ENCODE measurements at regions not wholly inside any gene's neighbourhood (a gene's known extent, or its start where the extent isn't known, plus 50 kb on each side); places are given as distances from the start of the nearest gene placed in this dataset.
"Not testable (repeated sequence)": the region's sequence is repeated elsewhere in the genome, so short reads cannot be mapped to it uniquely, and the experiment has no call there.

DNA sequence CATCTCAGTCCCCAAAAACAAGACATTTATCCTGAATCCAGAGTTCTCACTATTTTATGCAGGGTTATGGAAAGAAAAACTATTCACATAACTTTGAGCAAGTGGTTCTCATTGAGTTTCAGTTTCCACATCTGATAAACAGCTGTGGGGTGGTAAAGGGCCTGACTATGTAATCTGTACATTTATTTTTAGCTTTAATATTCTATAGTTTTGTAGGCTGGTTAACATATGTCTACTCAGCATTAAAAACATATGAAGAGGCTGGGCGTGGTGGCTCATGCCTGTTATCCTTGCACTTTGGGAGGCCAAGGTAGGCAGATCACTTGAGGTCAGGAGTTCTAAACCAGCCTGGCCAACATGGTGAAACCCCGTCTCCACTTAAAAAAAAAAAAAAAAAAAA is 301.5 kb upstream of the CCNG1 start:
- Histone ChIP-seq H3K4me3 (no peak overlapping the region), H3K27me3 (no peaks in the 10 kb centered on the region), H3K27ac (no peak overlapping the region), H3K36me3 (no peaks in the 10 kb centered on the region), H3K9me3 (no peaks in the 10 kb centered on the region), H3K4me1 (no peaks in the 10 kb centered on the region)
- ATAC-seq, result no peak
- WGBS, 2 donors (ENCODE audit: low coverage in 1 of 2), result 88% methylated on average over 1 of the region's 2 CpGs; no CpG with 5 or more reads in 1 of the 2 donors
- TF ChIP-seq CTCF (IDR thresholded peaks at IDR 0.05) (no peak), POLR2AphosphoS5 (IDR thresholded peaks at IDR 0.05) (no peak), POLR2A (IDR thresholded peaks at IDR 0.05) (no peak), EP300 (IDR thresholded peaks at IDR 0.05) (no peak)

- no peak for TF ChIP-seq POLR2A (IDR thresholded peaks at IDR 0.05)
- TF ChIP-seq EP300 (IDR thresholded peaks at IDR 0.05), result no peak
- no peak for TF ChIP-seq CTCF (IDR thresholded peaks at IDR 0.05)
- no peaks in the 10 kb centered on the region for H3K4me1 ChIP-seq
- peaks cover 0 to 12% (median 0%) of the 10 kb centered on the region in 3 donors for H3K9me3 ChIP-seq
- ATAC-seq, result no peak
- H3K27ac ChIP-seq, result no peak overlapping the region
- no peaks in the 10 kb centered on the region for H3K27me3 ChIP-seq
- H3K4me3 ChIP-seq, result no peak overlapping the region
- H3K36me3 ChIP-seq, result no peaks in the 10 kb centered on the region
Measured at GRCh38 chr5:163161512-163161911, 275.9 kb upstream of the CCNG1 start.

GRCh38 chr5:163162645-163163044 is 274.8 kb upstream of the CCNG1 start:
- WGBS, 2 donors (ENCODE audit: low coverage in 1 of 2), result 56 to 66% methylated on average over 2 to 3 of the region's 3 CpGs
- Histone ChIP-seq H3K4me1 (no peaks in the 10 kb centered on the region), H3K27ac (no peak overlapping the region), H3K27me3 (no peaks in the 10 kb centered on the region), H3K36me3 (no peaks in the 10 kb centered on the region), H3K4me3 (no peak overlapping the region), H3K9me3 (peaks cover 0 to 20% (median 0%) of the 10 kb centered on the region in 3 donors)
- ATAC-seq, result no peak
- TF ChIP-seq POLR2A (IDR thresholded peaks at IDR 0.05) (no peak), EP300 (IDR thresholded peaks at IDR 0.05) (no peak), POLR2AphosphoS5 (IDR thresholded peaks at IDR 0.05) (no peak), CTCF (IDR thresholded peaks at IDR 0.05) (no peak)

- ATAC-seq, result no peak
- H3K27ac ChIP-seq, result no peak overlapping the region
- H3K27me3 ChIP-seq, result no peaks in the 10 kb centered on the region
- H3K36me3 ChIP-seq, result no peaks in the 10 kb centered on the region
- TF ChIP-seq POLR2A (IDR thresholded peaks at IDR 0.05) (no peak), EP300 (IDR thresholded peaks at IDR 0.05) (no peak), CTCF (IDR thresholded peaks at IDR 0.05) (no peak), POLR2AphosphoS5 (IDR thresholded peaks at IDR 0.05) (no peak)
- peaks cover 0 to 20% (median 0%) of the 10 kb centered on the region in 3 donors for H3K9me3 ChIP-seq
- WGBS, 2 donors (ENCODE audit: low coverage in 1 of 2), result 75 to 82% methylated on average over 1 to 2 of the region's 2 CpGs
- H3K4me3 ChIP-seq, result no peak overlapping the region
- no peaks in the 10 kb centered on the region for H3K4me1 ChIP-seq
Measured at GRCh38 chr5:163163858-163164257, 273.5 kb upstream of the CCNG1 start.

- H3K36me3 ChIP-seq, result no peaks in the 10 kb centered on the region
- H3K9me3 ChIP-seq, result peaks cover 0 to 27% (median 0%) of the 10 kb centered on the region in 3 donors
- WGBS, 2 donors (ENCODE audit: low coverage in 1 of 2), result no CpG with 5 or more reads among the region's 10 CpGs
- TF ChIP-seq EP300 (IDR thresholded peaks at IDR 0.05) (no peak), POLR2A (IDR thresholded peaks at IDR 0.05) (no peak), POLR2AphosphoS5 (IDR thresholded peaks at IDR 0.05) (no peak)
- no peak overlapping the region for H3K27ac ChIP-seq
- no peaks in the 10 kb centered on the region for H3K27me3 ChIP-seq
- H3K4me1 ChIP-seq, result no peaks in the 10 kb centered on the region
- no peak overlapping the region for H3K4me3 ChIP-seq
- no peak for ATAC-seq
Measured at GRCh38 chr5:163165277-163165676, 272.1 kb upstream of the CCNG1 start.

DNA sequence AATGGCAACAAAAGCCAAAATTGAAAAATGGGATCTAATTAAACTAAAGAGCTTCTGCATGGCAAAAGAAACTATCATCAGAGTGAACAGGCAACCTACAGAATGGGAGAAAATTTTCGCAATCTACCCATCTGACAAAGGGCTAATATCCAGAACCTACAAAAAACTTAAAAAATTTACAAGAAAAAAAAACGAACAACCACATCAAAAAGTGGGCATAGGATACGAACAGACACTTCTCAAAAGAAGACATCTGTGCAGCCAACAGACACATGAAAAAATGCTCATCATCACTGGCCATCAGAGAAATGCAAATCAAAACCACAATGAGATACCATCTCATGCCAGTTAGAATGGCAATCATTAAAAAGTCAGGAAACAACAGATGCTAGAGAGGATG is 267.2 kb upstream of the CCNG1 start:
- 86% methylated on average over 1 to 3 of the region's 3 CpGs for WGBS, 2 donors (ENCODE audit: low coverage in 1 of 2)
- H3K27me3 ChIP-seq, H3K27ac ChIP-seq, H3K36me3 ChIP-seq, H3K4me3 ChIP-seq, ATAC-seq, H3K4me1 ChIP-seq: not testable (repeated sequence)
- peaks cover 0 to 27% (median 0%) of the 10 kb centered on the region in 3 donors for H3K9me3 ChIP-seq
